Fibroblast of lung (primary cell): ENCODE measurements at regions not wholly inside any gene's neighbourhood (a gene's known extent, or its start where the extent isn't known, plus 50 kb on each side); places are given as distances from the start of the nearest gene placed in this dataset.

ENCODE experiments used
- CTCF ChIP-seq, 2 donors: IDR thresholded peaks in 1 of 2; conservative IDR thresholded peaks in 1 of 2; 1 replicate in 1 of 2; 2 replicates in 1 of 2; pipeline ENCODE4 v1.5.1; 2011 to 2012; ENCODE audit warnings: low read length in 2 of 2, control low read depth in 1 of 2, inconsistent platforms in 1 of 2, low read depth in 1 of 2, mild to moderate bottlenecking in 1 of 2
- EZH2 ChIP-seq: IDR thresholded peaks from 2 replicates; pipeline ENCODE4 v1.5.1; 2012; ENCODE audit warnings: low read length, control low read depth, mild to moderate bottlenecking; ENCODE audit errors: missing control alignments

GRCh38 chr7:41384418-41384817 is 318.5 kb downstream of the INHBA start:
- no peak for TF ChIP-seq EZH2
- TF ChIP-seq CTCF (conservative IDR thresholded peaks at IDR 0.05 in 1 of 2, IDR thresholded peaks at IDR 0.05 in 1 of 2; ENCODE audit: low read depth in 1 of 2, low read length in 2 of 2): no peak
